ENCODE measurements at regions not wholly inside any gene's neighbourhood (a gene's known extent, or its start where the extent isn't known, plus 50 kb on each side); places are given as distances from the start of the nearest gene placed in this dataset.
"Not testable (repeated sequence)": the region's sequence is repeated elsewhere in the genome, so short reads cannot be mapped to it uniquely, and the experiment has no call there.

DNA sequence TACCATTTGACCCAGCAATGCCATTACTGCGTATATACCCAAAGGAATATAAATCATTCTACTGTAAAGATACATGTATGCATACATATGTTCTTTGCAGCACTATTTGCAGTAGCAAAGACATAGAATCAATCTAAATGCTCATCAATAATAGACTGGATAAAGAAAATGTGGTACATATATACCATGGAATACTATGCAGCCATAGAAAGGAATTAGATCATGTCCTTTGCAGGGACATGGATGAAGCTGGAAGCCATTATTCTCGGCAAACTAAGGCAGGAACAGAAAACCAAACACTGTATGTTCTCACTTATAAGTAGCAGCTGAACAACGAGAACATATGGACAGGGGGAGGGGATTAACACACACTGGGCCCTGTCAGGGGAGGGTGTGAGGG, 54.8 kb upstream of the ZNF30 start:
- not testable (repeated sequence) for H3K4me3 ChIP-seq (replicated peaks; ENCODE audit: insufficient read depth, low read length); H3K27me3 ChIP-seq (ENCODE audit: insufficient read depth, poor library complexity, severe bottlenecking); H3K27ac ChIP-seq (replicated peaks); DNase-seq (ENCODE audit: low read depth in 1 of 2, low spot score in 1 of 2)

DNA sequence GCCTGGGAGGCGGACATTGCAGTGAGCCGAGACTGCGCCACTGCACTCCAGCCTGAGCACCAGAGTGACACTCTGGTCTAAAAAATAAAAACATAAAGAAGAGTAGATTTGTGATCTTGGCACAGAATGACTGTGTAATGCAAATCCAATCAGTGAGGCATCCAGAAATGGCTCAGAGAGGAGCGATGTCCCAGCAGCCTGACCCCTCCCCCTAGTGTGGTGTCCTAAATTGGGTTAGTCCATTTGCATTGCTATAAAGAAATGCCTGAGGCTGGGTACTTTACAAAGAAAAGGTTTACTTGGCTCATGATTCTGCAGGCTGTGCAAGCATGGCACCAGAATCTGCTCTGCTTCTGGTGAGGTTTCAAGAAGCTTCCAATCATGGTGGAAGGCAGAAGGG, 59.1 kb upstream of the ZNF30 start:
- no peak for DNase-seq (ENCODE audit: low read depth in 1 of 2, low spot score in 1 of 2)
- no peak overlapping the region for H3K4me3 ChIP-seq (replicated peaks; ENCODE audit: insufficient read depth, low read length)
- no peak for TF ChIP-seq POLR2AphosphoS5 (IDR thresholded peaks at IDR 0.05; ENCODE audit: low read depth)
- TF ChIP-seq, protein P1, sequence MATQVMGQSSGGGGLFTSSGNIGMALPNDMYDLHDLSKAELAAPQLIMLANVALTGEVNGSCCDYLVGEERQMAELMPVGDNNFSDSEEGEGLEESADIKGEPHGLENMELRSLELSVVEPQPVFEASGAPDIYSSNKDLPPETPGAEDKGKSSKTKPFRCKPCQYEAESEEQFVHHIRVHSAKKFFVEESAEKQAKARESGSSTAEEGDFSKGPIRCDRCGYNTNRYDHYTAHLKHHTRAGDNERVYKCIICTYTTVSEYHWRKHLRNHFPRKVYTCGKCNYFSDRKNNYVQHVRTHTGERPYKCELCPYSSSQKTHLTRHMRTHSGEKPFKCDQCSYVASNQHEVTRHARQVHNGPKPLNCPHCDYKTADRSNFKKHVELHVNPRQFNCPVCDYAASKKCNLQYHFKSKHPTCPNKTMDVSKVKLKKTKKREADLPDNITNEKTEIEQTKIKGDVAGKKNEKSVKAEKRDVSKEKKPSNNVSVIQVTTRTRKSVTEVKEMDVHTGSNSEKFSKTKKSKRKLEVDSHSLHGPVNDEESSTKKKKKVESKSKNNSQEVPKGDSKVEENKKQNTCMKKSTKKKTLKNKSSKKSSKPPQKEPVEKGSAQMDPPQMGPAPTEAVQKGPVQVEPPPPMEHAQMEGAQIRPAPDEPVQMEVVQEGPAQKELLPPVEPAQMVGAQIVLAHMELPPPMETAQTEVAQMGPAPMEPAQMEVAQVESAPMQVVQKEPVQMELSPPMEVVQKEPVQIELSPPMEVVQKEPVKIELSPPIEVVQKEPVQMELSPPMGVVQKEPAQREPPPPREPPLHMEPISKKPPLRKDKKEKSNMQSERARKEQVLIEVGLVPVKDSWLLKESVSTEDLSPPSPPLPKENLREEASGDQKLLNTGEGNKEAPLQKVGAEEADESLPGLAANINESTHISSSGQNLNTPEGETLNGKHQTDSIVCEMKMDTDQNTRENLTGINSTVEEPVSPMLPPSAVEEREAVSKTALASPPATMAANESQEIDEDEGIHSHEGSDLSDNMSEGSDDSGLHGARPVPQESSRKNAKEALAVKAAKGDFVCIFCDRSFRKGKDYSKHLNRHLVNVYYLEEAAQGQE (IDR thresholded peaks at IDR 0.05; ENCODE audit: insufficient replicate concordance, low read depth): no peak
- no peak for TF ChIP-seq SPI1 (IDR thresholded peaks at IDR 0.05; ENCODE audit: borderline replicate concordance, low read depth)
- TF ChIP-seq, protein P2, sequence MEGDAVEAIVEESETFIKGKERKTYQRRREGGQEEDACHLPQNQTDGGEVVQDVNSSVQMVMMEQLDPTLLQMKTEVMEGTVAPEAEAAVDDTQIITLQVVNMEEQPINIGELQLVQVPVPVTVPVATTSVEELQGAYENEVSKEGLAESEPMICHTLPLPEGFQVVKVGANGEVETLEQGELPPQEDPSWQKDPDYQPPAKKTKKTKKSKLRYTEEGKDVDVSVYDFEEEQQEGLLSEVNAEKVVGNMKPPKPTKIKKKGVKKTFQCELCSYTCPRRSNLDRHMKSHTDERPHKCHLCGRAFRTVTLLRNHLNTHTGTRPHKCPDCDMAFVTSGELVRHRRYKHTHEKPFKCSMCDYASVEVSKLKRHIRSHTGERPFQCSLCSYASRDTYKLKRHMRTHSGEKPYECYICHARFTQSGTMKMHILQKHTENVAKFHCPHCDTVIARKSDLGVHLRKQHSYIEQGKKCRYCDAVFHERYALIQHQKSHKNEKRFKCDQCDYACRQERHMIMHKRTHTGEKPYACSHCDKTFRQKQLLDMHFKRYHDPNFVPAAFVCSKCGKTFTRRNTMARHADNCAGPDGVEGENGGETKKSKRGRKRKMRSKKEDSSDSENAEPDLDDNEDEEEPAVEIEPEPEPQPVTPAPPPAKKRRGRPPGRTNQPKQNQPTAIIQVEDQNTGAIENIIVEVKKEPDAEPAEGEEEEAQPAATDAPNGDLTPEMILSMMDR (IDR thresholded peaks at IDR 0.05; ENCODE audit: insufficient read depth, low read length): no peak
- no peak for TF ChIP-seq GABPA (IDR thresholded peaks at IDR 0.05; ENCODE audit: low read depth)

DNA sequence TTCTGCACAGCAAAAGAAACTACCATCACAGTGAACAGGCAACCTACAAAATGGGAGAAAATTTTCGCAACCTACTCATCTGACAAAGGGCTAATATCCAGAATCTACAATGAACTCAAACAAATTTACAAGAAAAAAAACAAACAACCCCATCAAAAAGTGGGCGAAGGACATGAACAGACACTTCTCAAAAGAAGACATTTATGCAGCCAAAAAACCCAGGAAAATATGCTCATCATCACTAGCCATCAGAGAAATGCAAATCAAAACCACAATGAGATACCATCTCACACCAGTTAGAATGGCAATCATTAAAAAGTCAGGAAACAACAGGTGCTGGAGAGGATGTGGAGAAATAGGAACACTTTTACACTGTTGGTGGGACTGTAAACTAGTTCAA, 61.5 kb upstream of the ZNF30 start:
- DNase-seq (ENCODE audit: low read depth in 1 of 2, low spot score in 1 of 2); H3K4me3 ChIP-seq (replicated peaks; ENCODE audit: insufficient read depth, low read length); H3K27me3 ChIP-seq (ENCODE audit: insufficient read depth, poor library complexity, severe bottlenecking); H3K27ac ChIP-seq (replicated peaks): not testable (repeated sequence)

More for the DNA sequence above, 59.1 kb upstream of the ZNF30 start:
- Histone ChIP-seq H3K27ac (replicated peaks) (no peak overlapping the region), H3K27me3 (ENCODE audit: insufficient read depth, poor library complexity, severe bottlenecking) (no peaks in the 10 kb centered on the region)

DNA sequence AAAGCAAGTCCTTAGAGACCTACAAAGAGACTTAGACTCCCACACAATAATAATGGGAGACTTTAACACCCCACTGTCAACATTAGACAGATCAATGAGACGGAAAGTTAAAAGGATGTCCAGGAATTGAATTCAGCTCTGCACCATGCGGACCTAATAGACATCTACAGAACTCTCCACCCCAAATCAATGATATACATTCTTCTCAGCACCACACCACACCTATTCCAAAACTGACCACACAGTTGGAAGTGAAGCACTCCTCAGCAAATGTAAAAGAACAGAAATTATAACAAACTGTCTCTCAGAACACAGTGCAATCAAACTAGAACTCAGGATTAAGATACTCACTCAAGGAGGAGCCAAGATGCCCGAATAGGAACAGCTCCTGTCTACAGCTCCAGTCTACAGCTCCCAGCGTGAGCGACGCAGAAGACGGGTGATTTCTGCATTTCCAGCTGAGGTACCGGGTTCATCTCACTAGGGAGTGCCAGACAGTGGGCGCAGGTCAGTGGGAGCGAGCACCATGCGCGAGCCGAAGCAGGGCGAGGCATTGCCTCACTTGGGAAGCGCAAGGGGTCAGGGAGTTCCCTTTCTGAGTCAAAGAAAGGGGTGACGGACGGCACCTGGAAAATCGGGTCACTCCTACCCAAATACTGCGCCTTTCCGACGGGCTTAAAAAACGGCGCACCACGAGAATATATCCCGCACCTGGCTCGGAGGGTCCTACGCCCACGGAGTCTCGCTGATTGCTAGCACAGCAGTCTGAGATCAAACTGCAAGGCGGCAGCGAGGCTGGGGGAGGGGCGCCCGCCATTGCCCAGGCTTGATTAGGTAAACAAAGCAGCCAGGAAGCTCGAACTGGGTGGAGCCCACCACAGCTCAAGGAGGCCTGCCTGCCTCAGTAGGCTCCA, 66.6 kb upstream of the ZNF30 start:
- H3K4me3 ChIP-seq (replicated peaks; ENCODE audit: insufficient read depth, low read length); H3K27ac ChIP-seq (replicated peaks); H3K27me3 ChIP-seq (ENCODE audit: insufficient read depth, poor library complexity, severe bottlenecking); DNase-seq (ENCODE audit: low read depth in 1 of 2, low spot score in 1 of 2): not testable (repeated sequence)

DNA sequence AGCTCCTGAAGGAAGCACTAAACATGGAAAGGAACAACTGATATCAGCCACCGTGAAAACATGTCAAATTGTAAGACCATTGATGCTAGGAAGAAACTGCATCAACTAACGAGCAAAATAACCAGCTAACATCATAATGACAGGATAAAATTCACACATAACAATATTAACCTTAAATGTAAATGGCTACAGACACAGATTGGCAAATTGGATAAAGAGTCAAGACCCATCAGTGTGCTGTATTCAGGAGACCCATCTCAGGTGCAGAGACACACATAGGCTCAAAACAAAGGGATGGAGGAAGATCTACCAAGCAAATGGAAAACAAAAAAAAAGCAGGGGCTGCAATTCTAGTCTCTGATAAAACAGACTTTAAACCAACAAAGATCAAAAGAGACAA, 67.4 kb upstream of the ZNF30 start:
- not testable (repeated sequence) for H3K27me3 ChIP-seq (ENCODE audit: insufficient read depth, poor library complexity, severe bottlenecking); H3K4me3 ChIP-seq (replicated peaks; ENCODE audit: insufficient read depth, low read length); H3K27ac ChIP-seq (replicated peaks); DNase-seq (ENCODE audit: low read depth in 1 of 2, low spot score in 1 of 2)

DNA sequence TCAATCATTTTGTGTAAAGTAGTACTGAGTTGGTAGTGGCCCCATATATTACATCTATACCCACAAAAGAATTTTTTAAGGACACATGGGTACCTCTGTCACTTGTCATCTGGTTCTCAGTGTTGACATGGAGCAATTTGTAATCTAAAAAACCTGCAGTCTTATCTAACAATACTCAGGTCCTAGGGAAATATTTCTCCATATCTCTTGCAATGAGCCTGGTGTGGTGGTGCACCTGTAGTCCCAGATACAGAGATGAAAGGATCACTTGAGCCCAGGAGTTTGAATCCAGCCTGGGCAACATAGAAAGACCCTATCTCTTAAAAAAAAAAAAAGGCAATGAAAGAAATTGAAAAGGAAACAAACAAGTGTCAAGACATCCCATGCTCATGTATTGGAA, 70.7 kb upstream of the ZNF30 start:
- TF ChIP-seq, protein P1 (IDR thresholded peaks at IDR 0.05; ENCODE audit: insufficient replicate concordance, low read depth): no peak
- no peak for TF ChIP-seq GABPA (IDR thresholded peaks at IDR 0.05; ENCODE audit: low read depth)
- TF ChIP-seq, protein P2 (IDR thresholded peaks at IDR 0.05; ENCODE audit: insufficient read depth, low read length): no peak
- TF ChIP-seq SPI1 (IDR thresholded peaks at IDR 0.05; ENCODE audit: borderline replicate concordance, low read depth): no peak
- no peak for TF ChIP-seq POLR2AphosphoS5 (IDR thresholded peaks at IDR 0.05; ENCODE audit: low read depth)
- Histone ChIP-seq H3K4me3 (replicated peaks; ENCODE audit: insufficient read depth, low read length) (no peak overlapping the region), H3K27ac (replicated peaks) (no peak overlapping the region), H3K27me3 (ENCODE audit: insufficient read depth, poor library complexity, severe bottlenecking) (peaks cover 2% of the 10 kb centered on the region)
- DNase-seq (ENCODE audit: low read depth in 1 of 2, low spot score in 1 of 2): no peak

Measured in HL-60 (cell line).